ENCODE measurements at regions not wholly inside any gene's neighbourhood (a gene's known extent, or its start where the extent isn't known, plus 50 kb on each side); places are given as distances from the start of the nearest gene placed in this dataset.

- no peaks in the 10 kb centered on the region for H3K9me3 ChIP-seq (ENCODE audit: low read length)
- H3K4me2 ChIP-seq (ENCODE audit: low read length) = peak overlapping the region; percentile 64
- H3K9me2 ChIP-seq (replicated peaks; ENCODE audit: low read length) = no peaks in the 10 kb centered on the region
- H3K4me1 ChIP-seq (ENCODE audit: insufficient read depth, low read length) = peaks cover 18% of the 10 kb centered on the region
- DNase-seq (peak; percentile 77), ATAC-seq (peak; percentile 95)
- H3K4me3 ChIP-seq (ENCODE audit: low read length) = no peak overlapping the region
- H3K79me2 ChIP-seq (ENCODE audit: low read length) = no peaks in the 10 kb centered on the region
- peak overlapping the region; percentile 80 for H3K9ac ChIP-seq (ENCODE audit: low read length)
- H3K36me3 ChIP-seq (ENCODE audit: low read depth, low read length) = no peaks in the 10 kb centered on the region
- H3K27ac ChIP-seq (ENCODE audit: low read length) = peak overlapping the region; percentile 98
- intact Hi-C loops (cut with micrococcal nuclease) = loop anchor here (2.0 to 10.0 kb wide), 2 partner anchors 205 to 507 kb away; no protein-coding TSS in a partner anchor
- BruUV-seq (replicated peaks) = no TSS peak
- no peak overlapping the region for H2AFZ ChIP-seq (ENCODE audit: low read length)
- ChIA-PET CTCF (no interaction called here), POLR2A (ENCODE audit: unreplicated experiment) (no interaction called here)
- H3K27me3 ChIP-seq (ENCODE audit: low read length) = no peaks in the 10 kb centered on the region
- TF ChIP-seq EZH2 (IDR thresholded peaks at IDR 0.05; ENCODE audit: low read length, unreplicated experiment) (no peak), CTCF (conservative IDR thresholded peaks at IDR 0.05; ENCODE audit: low read depth, low read length) (no peak), EZH2phosphoT487 (IDR thresholded peaks at IDR 0.05; ENCODE audit: borderline replicate concordance, low read length) (no peak)
- no peaks in the 10 kb centered on the region for H3F3A ChIP-seq (ENCODE audit: low read length, unreplicated experiment)
- no peaks in the 10 kb centered on the region for H4K20me1 ChIP-seq (ENCODE audit: low read length)
Measured at GRCh38 chr18:40868110-40868858, 1086.8 kb upstream of the PIK3C3 start.

GRCh38 chr18:40867459-40867858 is 1087.6 kb upstream of the PIK3C3 start:
- Histone ChIP-seq H3K79me2 (ENCODE audit: low read length) (no peaks in the 10 kb centered on the region), H3F3A (ENCODE audit: low read length, unreplicated experiment) (no peaks in the 10 kb centered on the region), H3K4me2 (ENCODE audit: low read length) (peak overlapping the region; percentile 64), H3K4me1 (ENCODE audit: insufficient read depth, low read length) (peaks cover 18% of the 10 kb centered on the region), H3K9me2 (replicated peaks; ENCODE audit: low read length) (no peaks in the 10 kb centered on the region), H3K27ac (ENCODE audit: low read length) (peak overlapping the region; percentile 98), H2AFZ (ENCODE audit: low read length) (no peak overlapping the region), H3K36me3 (ENCODE audit: low read depth, low read length) (no peaks in the 10 kb centered on the region), H4K20me1 (ENCODE audit: low read length) (no peaks in the 10 kb centered on the region), H3K9me3 (ENCODE audit: low read length) (no peaks in the 10 kb centered on the region), H3K9ac (ENCODE audit: low read length) (peak overlapping the region; percentile 80), H3K27me3 (ENCODE audit: low read length) (no peaks in the 10 kb centered on the region), H3K4me3 (ENCODE audit: low read length) (no peak overlapping the region)
- TF ChIP-seq EZH2 (IDR thresholded peaks at IDR 0.05; ENCODE audit: low read length, unreplicated experiment) (no peak), EZH2phosphoT487 (IDR thresholded peaks at IDR 0.05; ENCODE audit: borderline replicate concordance, low read length) (no peak), CTCF (conservative IDR thresholded peaks at IDR 0.05; ENCODE audit: low read depth, low read length) (no peak)
- no TSS peak for BruUV-seq (replicated peaks)
- DNase-seq (peak; percentile 46), ATAC-seq (peak; percentile 54)
- ChIA-PET CTCF (no interaction called here), POLR2A (ENCODE audit: unreplicated experiment) (no interaction called here)
- intact Hi-C loops (cut with micrococcal nuclease) = loop anchor here (10.0 kb wide), 1 partner anchor 507 kb away; no protein-coding TSS in a partner anchor

GRCh38 chr18:40866968-40867367 is 1088.1 kb upstream of the PIK3C3 start:
- no peak for ATAC-seq
- no TSS peak for BruUV-seq (replicated peaks)
- Histone ChIP-seq H3K9me3 (ENCODE audit: low read length) (no peaks in the 10 kb centered on the region), H3K4me2 (ENCODE audit: low read length) (no peak overlapping the region), H3K4me3 (ENCODE audit: low read length) (no peak overlapping the region), H3K9ac (ENCODE audit: low read length) (0 out of 2 replicates have a peak overlapping the region, but pooled peaks have one; percentile 80), H4K20me1 (ENCODE audit: low read length) (no peaks in the 10 kb centered on the region), H3K36me3 (ENCODE audit: low read depth, low read length) (no peaks in the 10 kb centered on the region), H3K27me3 (ENCODE audit: low read length) (no peaks in the 10 kb centered on the region), H3K27ac (ENCODE audit: low read length) (peak overlapping the region; percentile 98), H2AFZ (ENCODE audit: low read length) (no peak overlapping the region), H3F3A (ENCODE audit: low read length, unreplicated experiment) (no peaks in the 10 kb centered on the region), H3K9me2 (replicated peaks; ENCODE audit: low read length) (no peaks in the 10 kb centered on the region), H3K4me1 (ENCODE audit: insufficient read depth, low read length) (peaks cover 18% of the 10 kb centered on the region), H3K79me2 (ENCODE audit: low read length) (no peaks in the 10 kb centered on the region)
- ChIA-PET POLR2A (ENCODE audit: unreplicated experiment) (no interaction called here), CTCF (no interaction called here)
- TF ChIP-seq CTCF (conservative IDR thresholded peaks at IDR 0.05; ENCODE audit: low read depth, low read length) (no peak), EZH2 (IDR thresholded peaks at IDR 0.05; ENCODE audit: low read length, unreplicated experiment) (no peak), EZH2phosphoT487 (IDR thresholded peaks at IDR 0.05; ENCODE audit: borderline replicate concordance, low read length) (no peak)
- intact Hi-C loops (cut with micrococcal nuclease) = loop anchor here (10.0 kb wide), 1 partner anchor 508 kb away; no protein-coding TSS in a partner anchor
- DNase-seq = no peak
